Upper lobe of right lung (tissue), 1 donor: ENCODE measurements at regions not wholly inside any gene's neighbourhood (a gene's known extent, or its start where the extent isn't known, plus 50 kb on each side); places are given as distances from the start of the nearest gene placed in this dataset.
A peak's percentile ranks its signal among the peaks of the same experiment; 100 is the strongest.

Experiments
- ATAC-seq: fragments of 200-7000 bp; cut with Tn5 transposase; one replicate; pipeline ENCODE4 v1.9.1; 2020; ENCODE audit warnings: mild to moderate bottlenecking, moderate library complexity
- DNase-seq: peaks from one replicate; pipeline ENCODE4 v3.0.0-alpha.2; 2020
- H3K27ac ChIP-seq: fragments of 200-600 bp; one replicate; pipeline ENCODE4 v1.8.0; 2022
- H3K27me3 ChIP-seq: fragments of 200-600 bp; one replicate; pipeline ENCODE4 v1.8.0; 2022; ENCODE audit warnings: mild to moderate bottlenecking
- H3K36me3 ChIP-seq: fragments of 200-600 bp; one replicate; pipeline ENCODE4 v1.8.0; 2022
- H3K4me1 ChIP-seq: fragments of 200-600 bp; one replicate; pipeline ENCODE4 v1.8.0; 2022
- H3K4me3 ChIP-seq: fragments of 200-600 bp; one replicate; pipeline ENCODE4 v1.8.0; 2022; ENCODE audit warnings: mild to moderate bottlenecking
- H3K9me3 ChIP-seq: fragments of 200-600 bp; one replicate; pipeline ENCODE4 v1.8.0; 2022
- intact Hi-C: fragments of 100-400 bp; cut with DNase I; formaldehyde crosslinking; loops from one replicate; pipeline ENCODE4 v1.11.0; 2022
- TF ChIP-seq, protein P1 (sequence below): fragments of 200-600 bp; IDR thresholded peaks from one replicate; pipeline ENCODE4 v1.8.0; 2022; ENCODE audit warnings: antibody characterized with exemption
- donor health status: DM: no; HTN: yes; CAD: no; lungs with severe emphysema.

DNA sequence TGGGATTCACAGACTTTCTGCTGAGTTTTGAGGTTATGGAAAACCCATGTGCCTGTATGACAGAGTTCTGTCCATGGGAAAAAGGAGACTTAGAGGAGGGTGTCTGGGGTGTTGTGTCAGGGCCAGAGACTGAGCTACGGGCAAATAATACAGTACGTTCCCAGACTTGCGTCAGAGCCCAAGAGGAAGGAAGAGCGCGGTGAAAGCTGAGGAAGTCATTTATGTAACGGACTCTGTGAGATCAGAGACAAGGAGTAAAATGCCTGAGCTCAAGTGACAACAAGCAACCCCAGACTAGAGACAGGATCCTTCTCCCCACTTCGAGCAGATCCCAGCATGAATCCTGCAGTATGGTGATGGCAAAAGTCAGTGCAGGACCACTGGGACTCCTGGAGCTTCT, 368.6 kb upstream of the MCTP2 start:
- ATAC-seq: peak; percentile 87
- H3K9me3 ChIP-seq: no peaks in the 10 kb centered on the region
- no peaks in the 10 kb centered on the region for H3K27me3 ChIP-seq
- intact Hi-C loops: no loop called here
- H3K36me3 ChIP-seq: no peaks in the 10 kb centered on the region
- TF ChIP-seq, protein P1, sequence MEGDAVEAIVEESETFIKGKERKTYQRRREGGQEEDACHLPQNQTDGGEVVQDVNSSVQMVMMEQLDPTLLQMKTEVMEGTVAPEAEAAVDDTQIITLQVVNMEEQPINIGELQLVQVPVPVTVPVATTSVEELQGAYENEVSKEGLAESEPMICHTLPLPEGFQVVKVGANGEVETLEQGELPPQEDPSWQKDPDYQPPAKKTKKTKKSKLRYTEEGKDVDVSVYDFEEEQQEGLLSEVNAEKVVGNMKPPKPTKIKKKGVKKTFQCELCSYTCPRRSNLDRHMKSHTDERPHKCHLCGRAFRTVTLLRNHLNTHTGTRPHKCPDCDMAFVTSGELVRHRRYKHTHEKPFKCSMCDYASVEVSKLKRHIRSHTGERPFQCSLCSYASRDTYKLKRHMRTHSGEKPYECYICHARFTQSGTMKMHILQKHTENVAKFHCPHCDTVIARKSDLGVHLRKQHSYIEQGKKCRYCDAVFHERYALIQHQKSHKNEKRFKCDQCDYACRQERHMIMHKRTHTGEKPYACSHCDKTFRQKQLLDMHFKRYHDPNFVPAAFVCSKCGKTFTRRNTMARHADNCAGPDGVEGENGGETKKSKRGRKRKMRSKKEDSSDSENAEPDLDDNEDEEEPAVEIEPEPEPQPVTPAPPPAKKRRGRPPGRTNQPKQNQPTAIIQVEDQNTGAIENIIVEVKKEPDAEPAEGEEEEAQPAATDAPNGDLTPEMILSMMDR: no peak
- H3K4me3 ChIP-seq: no peak overlapping the region
- DNase-seq: no peak
- H3K27ac ChIP-seq: peak overlapping the region; percentile 2
- H3K4me1 ChIP-seq: no peaks in the 10 kb centered on the region

DNA sequence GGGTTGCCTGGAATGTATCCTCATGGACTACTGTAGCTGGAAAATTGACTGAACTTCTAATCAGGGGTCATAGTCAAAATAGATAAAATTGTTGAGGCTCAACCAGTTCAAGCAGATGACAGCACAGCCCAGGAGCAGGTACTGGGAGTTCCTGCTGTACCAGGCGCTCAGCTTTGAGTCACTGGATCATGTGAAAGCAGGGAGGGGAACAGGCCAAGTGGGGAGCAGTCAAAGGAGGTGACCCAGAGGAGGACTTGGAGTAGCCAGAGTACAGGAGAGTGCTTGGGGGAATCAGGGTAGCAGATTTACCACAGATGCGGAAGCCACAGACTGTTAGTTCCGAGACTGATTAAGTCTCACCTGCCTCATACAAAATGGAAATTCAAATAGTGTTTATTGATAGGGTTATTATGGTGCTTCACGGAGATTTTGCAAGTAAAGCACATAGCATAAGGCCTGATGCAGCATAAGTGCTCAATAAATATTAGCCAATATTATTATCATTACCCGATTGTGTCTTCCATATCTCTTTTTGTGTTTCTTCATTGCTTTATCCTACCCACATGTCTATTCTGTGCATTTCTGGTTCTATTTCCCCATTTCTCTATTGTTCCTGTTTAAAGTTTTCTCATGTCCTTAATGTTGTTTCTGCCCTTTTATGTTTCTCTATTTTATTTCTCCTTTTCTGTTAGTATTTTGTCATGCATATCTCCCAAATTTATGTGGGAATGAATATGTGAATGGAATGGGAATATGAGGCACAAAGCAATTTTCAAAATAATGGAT, 369.2 kb upstream of the MCTP2 start:
- Histone ChIP-seq H3K27ac (peak overlapping the region; percentile 2), H3K4me1 (no peaks in the 10 kb centered on the region), H3K9me3 (no peaks in the 10 kb centered on the region), H3K27me3 (no peaks in the 10 kb centered on the region), H3K36me3 (no peaks in the 10 kb centered on the region), H3K4me3 (no peak overlapping the region)
- ATAC-seq (peak; percentile 54), DNase-seq (no peak)
- intact Hi-C loops: no loop called here
- TF ChIP-seq, protein P1: no peak

- intact Hi-C loops: no loop called here
- H3K4me1 ChIP-seq: no peaks in the 10 kb centered on the region
- no peak overlapping the region for H3K4me3 ChIP-seq
- no peak for ATAC-seq
- TF ChIP-seq, protein P1: no peak
- H3K27ac ChIP-seq: no peak overlapping the region
- H3K27me3 ChIP-seq: no peaks in the 10 kb centered on the region
- H3K36me3 ChIP-seq: no peaks in the 10 kb centered on the region
- H3K9me3 ChIP-seq: no peaks in the 10 kb centered on the region
- DNase-seq: no peak
Observed at GRCh38 chr15:93861413-93861812, 369.9 kb upstream of the MCTP2 start.

DNA sequence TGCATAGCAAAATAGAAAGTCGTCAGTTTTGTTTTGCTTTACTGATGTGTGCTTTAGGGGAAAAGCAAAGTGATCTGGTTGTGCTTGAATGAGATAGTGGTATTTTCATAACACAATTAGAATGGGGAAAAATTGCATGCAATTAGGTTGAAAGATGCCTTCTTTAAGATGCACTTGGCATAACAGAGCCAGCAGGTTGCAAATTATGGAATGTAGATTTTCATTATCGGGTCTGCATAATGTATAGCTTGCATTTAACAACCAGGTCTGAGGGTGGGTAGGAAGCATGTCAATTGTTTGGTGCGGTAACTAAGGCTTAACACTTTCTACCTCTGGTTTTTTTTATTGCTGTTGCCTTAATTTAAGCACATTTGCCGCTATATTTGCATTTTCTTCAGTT, 370.7 kb upstream of the MCTP2 start:
- intact Hi-C loops: no loop called here
- ATAC-seq: no peak
- no peak overlapping the region for H3K4me3 ChIP-seq
- no peaks in the 10 kb centered on the region for H3K27me3 ChIP-seq
- H3K4me1 ChIP-seq: no peaks in the 10 kb centered on the region
- DNase-seq: no peak
- no peaks in the 10 kb centered on the region for H3K9me3 ChIP-seq
- H3K36me3 ChIP-seq: no peaks in the 10 kb centered on the region
- no peak overlapping the region for H3K27ac ChIP-seq
- TF ChIP-seq, protein P1: no peak

DNA sequence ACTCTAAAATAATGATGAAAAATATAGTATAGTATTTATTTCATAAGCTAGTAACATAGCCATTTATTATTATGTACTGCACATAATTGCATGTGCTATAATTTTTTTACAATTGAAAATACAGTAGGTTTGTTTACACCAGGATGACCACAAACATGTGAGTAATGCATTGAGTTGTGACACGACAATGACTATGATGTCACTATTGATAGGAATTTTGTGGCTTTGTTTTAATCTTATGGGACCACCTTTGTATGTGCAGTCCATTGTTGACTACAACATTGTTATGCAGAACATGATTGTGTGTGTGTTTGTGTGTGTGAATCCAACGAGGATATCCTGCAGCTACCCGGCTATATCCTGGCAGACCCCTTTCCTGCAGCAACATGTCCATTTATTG, 372.2 kb upstream of the MCTP2 start:
- DNase-seq (no peak), ATAC-seq (no peak)
- Histone ChIP-seq H3K36me3 (no peaks in the 10 kb centered on the region), H3K4me3 (no peak overlapping the region), H3K9me3 (no peaks in the 10 kb centered on the region), H3K27me3 (no peaks in the 10 kb centered on the region), H3K27ac (no peak overlapping the region), H3K4me1 (no peaks in the 10 kb centered on the region)
- TF ChIP-seq, protein P1: no peak
- intact Hi-C loops: no loop called here
